ENCODE measurements at regions not wholly inside any gene's neighbourhood (a gene's known extent, or its start where the extent isn't known, plus 50 kb on each side); places are given as distances from the start of the nearest gene placed in this dataset.

- Histone ChIP-seq H3K4me3 (ENCODE audit: low read length) (no peak overlapping the region), H3K27ac (ENCODE audit: low read length) (no peak overlapping the region), H3K27me3 (ENCODE audit: control insufficient read depth, insufficient read depth) (no peaks in the 10 kb centered on the region), H3K9me3 (ENCODE audit: control insufficient read depth, low read length) (no peaks in the 10 kb centered on the region), H3K4me1 (ENCODE audit: control insufficient read depth, insufficient read depth, low read length) (no peaks in the 10 kb centered on the region)
- no peak for DNase-seq
- WGBS = 78% methylated on average over 7 of the region's 7 CpGs
- intact Hi-C loops (cut with DNase I) = no loop called here
- ATAC-seq = no peak
Observed at GRCh38 chr2:12074126-12074844, 327.9 kb downstream of the LPIN1 start.

GRCh38 chr2:12074845-12075217 lies 328.4 kb downstream of the LPIN1 start:
- WGBS = 79% methylated on average over 2 of the region's 2 CpGs
- Histone ChIP-seq H3K4me1 (ENCODE audit: control insufficient read depth, insufficient read depth, low read length) (no peaks in the 10 kb centered on the region), H3K27ac (ENCODE audit: low read length) (no peak overlapping the region), H3K4me3 (ENCODE audit: low read length) (no peak overlapping the region), H3K27me3 (ENCODE audit: control insufficient read depth, insufficient read depth) (no peaks in the 10 kb centered on the region), H3K9me3 (ENCODE audit: control insufficient read depth, low read length) (no peaks in the 10 kb centered on the region)
- DNase-seq = no peak
- ATAC-seq = no peak
- intact Hi-C loops (cut with DNase I) = no loop called here

- ATAC-seq = no peak
- Histone ChIP-seq H3K27me3 (ENCODE audit: control insufficient read depth, insufficient read depth) (no peaks in the 10 kb centered on the region), H3K4me1 (ENCODE audit: control insufficient read depth, insufficient read depth, low read length) (no peaks in the 10 kb centered on the region), H3K27ac (ENCODE audit: low read length) (no peak overlapping the region), H3K9me3 (ENCODE audit: control insufficient read depth, low read length) (no peaks in the 10 kb centered on the region), H3K4me3 (ENCODE audit: low read length) (no peak overlapping the region)
- intact Hi-C loops (cut with DNase I) = no loop called here
- no peak for DNase-seq
- WGBS = 89% methylated on average over 3 of the region's 3 CpGs
Observed at GRCh38 chr2:12075603-12076002, 329.2 kb downstream of the LPIN1 start.

GRCh38 chr2:12076810-12077209 lies 330.4 kb downstream of the LPIN1 start:
- H3K4me3 ChIP-seq (ENCODE audit: low read length) = no peak overlapping the region
- H3K4me1 ChIP-seq (ENCODE audit: control insufficient read depth, insufficient read depth, low read length) = no peaks in the 10 kb centered on the region
- intact Hi-C loops (cut with DNase I) = no loop called here
- ATAC-seq = no peak
- no peak overlapping the region for H3K27ac ChIP-seq (ENCODE audit: low read length)
- WGBS = 28% methylated on average over 5 of the region's 5 CpGs
- H3K9me3 ChIP-seq (ENCODE audit: control insufficient read depth, low read length) = no peaks in the 10 kb centered on the region
- no peaks in the 10 kb centered on the region for H3K27me3 ChIP-seq (ENCODE audit: control insufficient read depth, insufficient read depth)
- no peak for DNase-seq

DNA sequence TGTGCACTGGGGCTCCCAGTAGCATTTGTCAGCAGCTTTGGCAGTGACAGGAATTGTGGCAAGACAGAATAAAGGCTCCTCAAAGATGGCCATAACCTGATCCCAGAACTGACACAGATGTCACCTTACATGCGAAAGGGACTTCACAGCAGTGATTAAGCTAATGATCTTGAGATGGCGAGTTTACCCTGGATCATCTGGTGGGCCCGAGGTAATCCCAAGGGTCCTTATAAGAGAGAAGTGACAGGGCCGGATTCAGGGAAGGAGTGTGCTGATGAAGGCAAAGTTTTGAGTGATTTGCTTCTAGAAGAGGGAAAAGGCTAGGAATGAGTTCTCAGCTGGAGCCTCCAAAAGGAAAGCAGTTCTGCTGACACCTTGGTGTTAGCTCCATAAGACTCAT lies 333.9 kb downstream of the LPIN1 start:
- Histone ChIP-seq H3K9me3 (ENCODE audit: control insufficient read depth, low read length) (no peaks in the 10 kb centered on the region), H3K4me3 (ENCODE audit: low read length) (no peak overlapping the region), H3K4me1 (ENCODE audit: control insufficient read depth, insufficient read depth, low read length) (no peaks in the 10 kb centered on the region), H3K27ac (ENCODE audit: low read length) (no peak overlapping the region), H3K27me3 (ENCODE audit: control insufficient read depth, insufficient read depth) (no peaks in the 10 kb centered on the region)
- no peak for DNase-seq
- 91% methylated on average over 4 of the region's 4 CpGs for WGBS
- intact Hi-C loops (cut with DNase I) = no loop called here
- ATAC-seq = no peak

- intact Hi-C loops (cut with DNase I) = no loop called here
- WGBS = 84% methylated on average over 12 of the region's 12 CpGs
- DNase-seq = no peak
- no peak overlapping the region for H3K4me3 ChIP-seq (ENCODE audit: low read length)
- ATAC-seq = no peak
- H3K9me3 ChIP-seq (ENCODE audit: control insufficient read depth, low read length) = no peaks in the 10 kb centered on the region
- H3K27ac ChIP-seq (ENCODE audit: low read length) = no peak overlapping the region
- no peaks in the 10 kb centered on the region for H3K27me3 ChIP-seq (ENCODE audit: control insufficient read depth, insufficient read depth)
- no peaks in the 10 kb centered on the region for H3K4me1 ChIP-seq (ENCODE audit: control insufficient read depth, insufficient read depth, low read length)
Observed at GRCh38 chr2:12081481-12082210, 335.2 kb downstream of the LPIN1 start.

DNA sequence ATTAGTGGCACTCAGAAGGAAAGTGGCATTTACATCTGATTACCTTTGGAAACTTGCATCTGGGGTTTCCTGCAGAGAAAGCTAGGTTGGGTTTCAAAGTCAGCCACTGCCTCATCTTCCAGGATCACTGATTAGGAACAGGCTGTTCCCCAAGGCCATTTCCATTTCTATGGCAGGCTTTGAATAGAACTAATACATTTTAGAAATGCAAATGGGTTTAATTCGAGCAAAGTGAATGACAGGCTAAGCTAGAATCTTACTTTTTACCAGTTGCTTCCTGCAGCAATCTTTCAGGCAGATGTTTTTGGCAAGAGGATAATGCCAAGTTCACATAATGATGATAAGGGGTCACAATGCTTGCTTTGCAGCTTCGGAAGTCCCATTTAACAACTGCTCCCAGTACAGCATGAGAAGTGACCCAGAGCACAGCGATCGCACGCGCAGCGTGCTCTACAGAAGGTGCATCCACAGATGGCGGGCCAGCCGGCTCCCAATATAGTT lies 336.7 kb downstream of the LPIN1 start:
- no peak overlapping the region for H3K27ac ChIP-seq (ENCODE audit: low read length)
- H3K9me3 ChIP-seq (ENCODE audit: control insufficient read depth, low read length) = no peaks in the 10 kb centered on the region
- ATAC-seq (no peak), DNase-seq (no peak)
- no peaks in the 10 kb centered on the region for H3K27me3 ChIP-seq (ENCODE audit: control insufficient read depth, insufficient read depth)
- intact Hi-C loops (cut with DNase I) = no loop called here
- H3K4me3 ChIP-seq (ENCODE audit: low read length) = no peak overlapping the region
- 67% methylated on average over 9 of the region's 9 CpGs for WGBS
- H3K4me1 ChIP-seq (ENCODE audit: control insufficient read depth, insufficient read depth, low read length) = no peaks in the 10 kb centered on the region

DNA sequence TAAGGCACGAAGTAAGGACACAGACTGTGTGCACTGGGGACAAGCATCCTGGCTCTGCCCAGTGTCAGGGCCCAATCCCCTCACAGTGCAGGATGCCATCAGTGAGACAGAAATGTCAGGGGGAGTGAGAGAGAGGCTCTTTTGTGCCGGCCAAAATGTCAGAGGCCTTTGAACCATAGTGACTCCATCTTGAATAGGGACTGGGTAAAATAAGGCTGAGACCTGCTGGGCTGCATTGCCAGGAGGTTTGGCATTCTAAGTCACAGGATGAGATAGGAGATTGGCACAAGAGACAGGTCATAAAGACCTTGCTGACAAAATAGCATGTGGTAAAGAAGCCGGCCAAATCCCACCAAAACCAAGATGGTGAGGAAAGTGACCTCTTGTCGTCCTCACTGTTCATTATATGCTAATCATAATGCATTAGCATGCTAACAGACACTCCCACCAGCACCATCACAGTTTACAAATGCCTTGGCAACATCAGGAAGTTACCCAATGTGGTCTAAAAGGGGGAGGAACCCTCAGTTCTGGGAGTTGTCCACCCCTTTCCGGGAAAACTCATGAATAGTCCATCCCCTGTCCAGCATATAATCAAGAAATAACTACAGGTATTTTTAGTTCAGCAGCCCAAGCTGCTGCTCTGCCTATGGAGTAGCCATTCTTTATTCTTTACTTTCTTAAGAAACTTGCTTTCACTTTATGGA lies 337.4 kb downstream of the LPIN1 start:
- no peaks in the 10 kb centered on the region for H3K27me3 ChIP-seq (ENCODE audit: control insufficient read depth, insufficient read depth)
- intact Hi-C loops (cut with DNase I) = no loop called here
- DNase-seq = no peak
- WGBS = 84% methylated on average over 5 of the region's 5 CpGs
- no peak overlapping the region for H3K4me3 ChIP-seq (ENCODE audit: low read length)
- H3K4me1 ChIP-seq (ENCODE audit: control insufficient read depth, insufficient read depth, low read length) = no peaks in the 10 kb centered on the region
- H3K27ac ChIP-seq (ENCODE audit: low read length) = no peak overlapping the region
- ATAC-seq = no peak
- no peaks in the 10 kb centered on the region for H3K9me3 ChIP-seq (ENCODE audit: control insufficient read depth, low read length)

GRCh38 chr2:12087175-12087574 lies 340.7 kb downstream of the LPIN1 start:
- WGBS = 88% methylated on average over 2 of the region's 2 CpGs
- Histone ChIP-seq H3K4me1 (ENCODE audit: control insufficient read depth, insufficient read depth, low read length) (no peaks in the 10 kb centered on the region), H3K9me3 (ENCODE audit: control insufficient read depth, low read length) (no peaks in the 10 kb centered on the region), H3K27me3 (ENCODE audit: control insufficient read depth, insufficient read depth) (no peaks in the 10 kb centered on the region), H3K4me3 (ENCODE audit: low read length) (no peak overlapping the region), H3K27ac (ENCODE audit: low read length) (no peak overlapping the region)
- ATAC-seq (no peak), DNase-seq (no peak)
- intact Hi-C loops (cut with DNase I) = no loop called here

DNA sequence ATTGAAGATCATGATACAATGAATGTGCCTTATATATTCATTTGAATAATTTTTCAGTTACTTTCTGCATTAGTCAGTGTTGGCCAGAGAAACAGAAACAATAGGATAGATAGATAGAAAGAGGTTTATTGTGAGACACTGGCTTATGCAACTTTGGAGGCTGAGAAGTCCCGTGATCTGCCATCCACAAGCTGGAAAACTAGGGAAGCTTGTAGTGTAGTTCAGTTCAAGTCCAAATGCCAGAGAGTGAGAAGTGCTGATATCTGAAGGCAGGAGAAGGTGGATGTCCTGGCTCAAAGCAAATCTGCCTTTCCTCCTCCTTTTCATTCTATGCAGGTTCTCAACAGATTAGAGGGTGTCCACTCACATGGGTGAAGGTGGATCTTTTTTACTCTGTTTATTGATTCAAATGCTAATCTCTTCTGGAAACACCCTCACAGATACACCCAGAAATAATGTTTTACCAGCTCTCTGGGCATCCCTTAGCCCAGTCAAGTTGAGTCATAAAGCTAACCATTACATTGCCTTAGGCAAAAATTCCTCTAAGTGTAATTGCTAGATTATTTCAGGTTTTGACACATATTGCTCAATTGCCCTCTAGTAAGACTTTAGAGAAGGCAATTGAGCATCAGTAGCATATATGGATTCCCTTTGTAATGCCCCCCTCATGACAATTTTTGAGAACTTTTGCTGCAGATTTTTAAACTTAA lies 341.4 kb downstream of the LPIN1 start:
- DNase-seq (no peak), ATAC-seq (no peak)
- H3K4me3 ChIP-seq (ENCODE audit: low read length) = no peak overlapping the region
- H3K27ac ChIP-seq (ENCODE audit: low read length) = no peak overlapping the region
- no peaks in the 10 kb centered on the region for H3K4me1 ChIP-seq (ENCODE audit: control insufficient read depth, insufficient read depth, low read length)
- no peaks in the 10 kb centered on the region for H3K9me3 ChIP-seq (ENCODE audit: control insufficient read depth, low read length)
- no peaks in the 10 kb centered on the region for H3K27me3 ChIP-seq (ENCODE audit: control insufficient read depth, insufficient read depth)
- 98% methylated on average over 1 of the region's 1 CpG for WGBS
- intact Hi-C loops (cut with DNase I) = no loop called here

- no peak for DNase-seq
- H3K4me3 ChIP-seq (ENCODE audit: low read length) = no peak overlapping the region
- H3K27me3 ChIP-seq (ENCODE audit: control insufficient read depth, insufficient read depth) = no peaks in the 10 kb centered on the region
- H3K9me3 ChIP-seq (ENCODE audit: control insufficient read depth, low read length) = no peaks in the 10 kb centered on the region
- no peak overlapping the region for H3K27ac ChIP-seq (ENCODE audit: low read length)
- whole genome bisulfite sequencing = 83% methylated on average over 1 of the region's 1 CpG
- ATAC-seq = no peak
- no peaks in the 10 kb centered on the region for H3K4me1 ChIP-seq (ENCODE audit: control insufficient read depth, insufficient read depth, low read length)
- intact Hi-C loops (cut with DNase I) = no loop called here
Observed at GRCh38 chr2:12089001-12089400, 342.6 kb downstream of the LPIN1 start.
